ENCODE measurements at regions not wholly inside any gene's neighbourhood (a gene's known extent, or its start where the extent isn't known, plus 50 kb on each side); places are given as distances from the start of the nearest gene placed in this dataset.

- ATAC-seq, result peak; percentile 49
- TF ChIP-seq EZH2phosphoT487 (IDR thresholded peaks at IDR 0.05; ENCODE audit: borderline replicate concordance, low read length), result no peak
- no peak for TF ChIP-seq CTCF (conservative IDR thresholded peaks at IDR 0.05; ENCODE audit: low read depth, low read length)
- TF ChIP-seq EZH2 (IDR thresholded peaks at IDR 0.05; ENCODE audit: low read length, unreplicated experiment), result no peak
- H3K79me2 ChIP-seq (ENCODE audit: low read length), result no peaks in the 10 kb centered on the region
- no peaks in the 10 kb centered on the region for H3K9me3 ChIP-seq (ENCODE audit: low read length)
- no peaks in the 10 kb centered on the region for H3K36me3 ChIP-seq (ENCODE audit: low read depth, low read length)
- no peaks in the 10 kb centered on the region for H3K9me2 ChIP-seq (replicated peaks; ENCODE audit: low read length)
- intact Hi-C loops (cut with micrococcal nuclease), result no loop called here
- no peak overlapping the region for H3K9ac ChIP-seq (ENCODE audit: low read length)
- ChIA-PET CTCF (no interaction called here), POLR2A (ENCODE audit: unreplicated experiment) (no interaction called here)
- H3K27me3 ChIP-seq (ENCODE audit: low read length), result no peaks in the 10 kb centered on the region
- no peak overlapping the region for H3K4me2 ChIP-seq (ENCODE audit: low read length)
- H3K4me3 ChIP-seq (ENCODE audit: low read length), result no peak overlapping the region
- no peak overlapping the region for H2AFZ ChIP-seq (ENCODE audit: low read length)
- no peaks in the 10 kb centered on the region for H4K20me1 ChIP-seq (ENCODE audit: low read length)
- BruUV-seq (replicated peaks), result no TSS peak
- H3F3A ChIP-seq (ENCODE audit: low read length, unreplicated experiment), result no peaks in the 10 kb centered on the region
- no peak overlapping the region for H3K27ac ChIP-seq (ENCODE audit: low read length)
- peaks cover 18% of the 10 kb centered on the region for H3K4me1 ChIP-seq (ENCODE audit: insufficient read depth, low read length)
- DNase-seq, result peak; percentile 88
These were observed 163.8 kb upstream of the KLF6 start for GRCh38 chr10:3948843-3949242.

- H2AFZ ChIP-seq (ENCODE audit: low read length), result no peak overlapping the region
- peak overlapping the region; percentile 53 for H3K9ac ChIP-seq (ENCODE audit: low read length)
- H4K20me1 ChIP-seq (ENCODE audit: low read length), result no peaks in the 10 kb centered on the region
- no peaks in the 10 kb centered on the region for H3F3A ChIP-seq (ENCODE audit: low read length, unreplicated experiment)
- no peak for TF ChIP-seq EZH2 (IDR thresholded peaks at IDR 0.05; ENCODE audit: low read length, unreplicated experiment)
- TF ChIP-seq CTCF (conservative IDR thresholded peaks at IDR 0.05; ENCODE audit: low read depth, low read length), result no peak
- no peak for TF ChIP-seq EZH2phosphoT487 (IDR thresholded peaks at IDR 0.05; ENCODE audit: borderline replicate concordance, low read length)
- no peaks in the 10 kb centered on the region for H3K9me2 ChIP-seq (replicated peaks; ENCODE audit: low read length)
- peak; percentile 54 for DNase-seq
- H3K27me3 ChIP-seq (ENCODE audit: low read length), result no peaks in the 10 kb centered on the region
- H3K9me3 ChIP-seq (ENCODE audit: low read length), result no peaks in the 10 kb centered on the region
- peaks cover 29% of the 10 kb centered on the region for H3K4me1 ChIP-seq (ENCODE audit: insufficient read depth, low read length)
- 0 out of 2 replicates have a peak overlapping the region, but pooled peaks have one; percentile 18 for H3K4me3 ChIP-seq (ENCODE audit: low read length)
- H3K27ac ChIP-seq (ENCODE audit: low read length), result peak overlapping the region; percentile 90
- H3K79me2 ChIP-seq (ENCODE audit: low read length), result no peaks in the 10 kb centered on the region
- ChIA-PET POLR2A (ENCODE audit: unreplicated experiment) (interaction anchor here (0.6 to 0.7 kb wide), 2 partner anchors 11 to 136 kb away, joined by 4 read pairs; no protein-coding TSS in a partner anchor), CTCF (interaction anchor here (0.5 to 0.6 kb wide), 2 partner anchors 45 to 204 kb away, joined by 3 to 4 read pairs; no protein-coding TSS in a partner anchor)
- BruUV-seq (replicated peaks), result no TSS peak
- intact Hi-C loops (cut with micrococcal nuclease), result no loop called here
- H3K4me2 ChIP-seq (ENCODE audit: low read length), result peak overlapping the region; percentile 69
- no peaks in the 10 kb centered on the region for H3K36me3 ChIP-seq (ENCODE audit: low read depth, low read length)
- peak; percentile 44 for ATAC-seq
These were observed 161.5 kb upstream of the KLF6 start for GRCh38 chr10:3946234-3947229.

- TF ChIP-seq EZH2phosphoT487 (IDR thresholded peaks at IDR 0.05; ENCODE audit: borderline replicate concordance, low read length), result no peak
- TF ChIP-seq EZH2 (IDR thresholded peaks at IDR 0.05; ENCODE audit: low read length, unreplicated experiment), result no peak
- TF ChIP-seq CTCF (conservative IDR thresholded peaks at IDR 0.05; ENCODE audit: low read depth, low read length), result no peak
- no peaks in the 10 kb centered on the region for H3K9me2 ChIP-seq (replicated peaks; ENCODE audit: low read length)
- ChIA-PET POLR2A (ENCODE audit: unreplicated experiment) (no interaction called here), CTCF (no interaction called here)
- BruUV-seq (replicated peaks), result no TSS peak
- no peaks in the 10 kb centered on the region for H3K79me2 ChIP-seq (ENCODE audit: low read length)
- H3K27me3 ChIP-seq (ENCODE audit: low read length), result no peaks in the 10 kb centered on the region
- no peak overlapping the region for H2AFZ ChIP-seq (ENCODE audit: low read length)
- H3K9me3 ChIP-seq (ENCODE audit: low read length), result no peaks in the 10 kb centered on the region
- H3K4me3 ChIP-seq (ENCODE audit: low read length), result no peak overlapping the region
- DNase-seq (no peak), ATAC-seq (no peak)
- H3K4me2 ChIP-seq (ENCODE audit: low read length), result no peak overlapping the region
- no peaks in the 10 kb centered on the region for H3F3A ChIP-seq (ENCODE audit: low read length, unreplicated experiment)
- no peak overlapping the region for H3K9ac ChIP-seq (ENCODE audit: low read length)
- peaks cover 29% of the 10 kb centered on the region for H3K4me1 ChIP-seq (ENCODE audit: insufficient read depth, low read length)
- peak overlapping the region; percentile 90; the same call in 1 of the 2 replicates for H3K27ac ChIP-seq (ENCODE audit: low read length)
- no peaks in the 10 kb centered on the region for H4K20me1 ChIP-seq (ENCODE audit: low read length)
- H3K36me3 ChIP-seq (ENCODE audit: low read depth, low read length), result no peaks in the 10 kb centered on the region
- intact Hi-C loops (cut with micrococcal nuclease), result no loop called here
These were observed 160.0 kb upstream of the KLF6 start for GRCh38 chr10:3945026-3945425.

All from PC-3 (cell line).